Medulla oblongata (tissue), 1 donor: ENCODE measurements at regions not wholly inside any gene's neighbourhood (a gene's known extent, or its start where the extent isn't known, plus 50 kb on each side); places are given as distances from the start of the nearest gene placed in this dataset.

Experiments
- DNase-seq: peaks from one replicate; pipeline ENCODE4 v3.0.0-alpha.2; 2015; ENCODE audit errors: extremely low spot score

- DNase-seq: no peak
Measured at GRCh38 chr5:54927097-54927746, 58.2 kb downstream of the ESM1 start.

GRCh38 chr5:54924487-54924886 is 60.9 kb downstream of the ESM1 start:
- DNase-seq: no peak

GRCh38 chr5:54917323-54917722 is 68.1 kb downstream of the ESM1 start:
- DNase-seq: no peak

GRCh38 chr5:54915466-54916027 is 69.8 kb downstream of the ESM1 start:
- DNase-seq: no peak

GRCh38 chr5:54912021-54912420 is 73.4 kb downstream of the ESM1 start:
- DNase-seq: no peak

- DNase-seq: no peak
Measured at GRCh38 chr5:54909911-54910870, 75.2 kb downstream of the ESM1 start.

- DNase-seq: no peak
Measured at GRCh38 chr5:54908774-54909525, 76.4 kb downstream of the ESM1 start.

- DNase-seq: peak; percentile 81
Measured at GRCh38 chr5:54905942-54906537, 79.4 kb downstream of the ESM1 start.

GRCh38 chr5:54905246-54905795 is 80.1 kb downstream of the ESM1 start:
- DNase-seq: no peak

GRCh38 chr5:54904425-54904824 is 81.0 kb downstream of the ESM1 start:
- no peak for DNase-seq

- no peak for DNase-seq
Measured at GRCh38 chr5:54902791-54903473, 82.5 kb downstream of the ESM1 start.

GRCh38 chr5:54900984-54901725 is 84.2 kb downstream of the ESM1 start:
- no peak for DNase-seq

- DNase-seq: no peak
Measured at GRCh38 chr5:54897001-54897400, 88.4 kb downstream of the ESM1 start.

- peak; percentile 76 for DNase-seq
Measured at GRCh38 chr5:54895816-54896341, 89.5 kb downstream of the ESM1 start.

- no peak for DNase-seq
Measured at GRCh38 chr5:54894957-54895815, 90.2 kb downstream of the ESM1 start.

GRCh38 chr5:54889826-54890225 is 95.6 kb downstream of the ESM1 start:
- no peak for DNase-seq

GRCh38 chr5:54887663-54888062 is 97.7 kb downstream of the ESM1 start:
- no peak for DNase-seq

GRCh38 chr5:54886866-54887265 is 98.5 kb downstream of the ESM1 start:
- DNase-seq: no peak

- DNase-seq: no peak
Measured at GRCh38 chr5:54885636-54886035, 99.8 kb downstream of the ESM1 start.
